Fibroblast of the aortic adventitia (primary cell): ENCODE measurements at regions not wholly inside any gene's neighbourhood (a gene's known extent, or its start where the extent isn't known, plus 50 kb on each side); places are given as distances from the start of the nearest gene placed in this dataset.

Source experiments
- DNase-seq: peaks from one replicate; pipeline ENCODE4 v3.0.0-alpha.2; 2010; ENCODE audit warnings: low read depth
- H3K4me3 ChIP-seq: 2 replicates; pipeline ENCODE4 v1.5.1; 2011; ENCODE audit warnings: low read depth, mild to moderate bottlenecking, control low read depth, low read length, moderate library complexity
- CTCF ChIP-seq: IDR thresholded peaks from 2 replicates; pipeline ENCODE4 v1.5.1; 2011; ENCODE audit warnings: mild to moderate bottlenecking, low read length, control low read depth, inconsistent platforms; ENCODE audit not compliant: insufficient read depth

- no peak for DNase-seq
- H3K4me3 ChIP-seq, result no peak overlapping the region
- TF ChIP-seq CTCF, result no peak
Observed at GRCh38 chr15:100768501-100768931, 111.1 kb upstream of the ALDH1A3 start.

- TF ChIP-seq CTCF, result no peak
- no peak for DNase-seq
- no peak overlapping the region for H3K4me3 ChIP-seq
Observed at GRCh38 chr15:100769043-100769974, 110.3 kb upstream of the ALDH1A3 start.

DNA sequence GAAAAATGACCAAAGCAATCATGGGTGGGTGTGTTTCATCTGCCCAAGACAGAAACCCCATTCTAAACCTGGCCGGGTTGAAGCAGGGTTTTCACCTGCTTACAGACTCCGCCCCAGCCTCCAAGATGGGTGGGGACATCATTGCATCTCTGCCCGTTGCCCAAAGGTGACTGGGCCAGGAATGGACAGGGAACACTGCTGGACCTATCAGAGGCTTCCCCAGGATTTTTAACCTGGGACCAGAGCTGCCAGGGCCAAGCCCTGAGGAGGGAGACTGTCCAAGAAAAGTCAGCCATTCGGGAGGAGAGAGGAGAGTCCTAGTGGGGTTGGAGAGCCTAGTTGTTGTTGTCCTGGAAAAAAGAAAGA is 109.7 kb upstream of the ALDH1A3 start:
- DNase-seq, result no peak
- no peak for TF ChIP-seq CTCF
- H3K4me3 ChIP-seq, result no peak overlapping the region

- H3K4me3 ChIP-seq, result no peak overlapping the region
- TF ChIP-seq CTCF, result no peak
- no peak for DNase-seq
Observed at GRCh38 chr15:100770661-100771584, 108.7 kb upstream of the ALDH1A3 start.

- no peak for DNase-seq
- H3K4me3 ChIP-seq, result no peak overlapping the region
- no peak for TF ChIP-seq CTCF
Observed at GRCh38 chr15:100771746-100772145, 107.9 kb upstream of the ALDH1A3 start.

GRCh38 chr15:100772478-100772877 is 107.2 kb upstream of the ALDH1A3 start:
- no peak for TF ChIP-seq CTCF
- DNase-seq, result no peak
- no peak overlapping the region for H3K4me3 ChIP-seq
